NCI-H1417 treated with DMSO at 0.1 percent for 48 hours (cell line): ENCODE measurements at regions not wholly inside any gene's neighbourhood (a gene's known extent, or its start where the extent isn't known, plus 50 kb on each side); places are given as distances from the start of the nearest gene placed in this dataset.

Experiments used
- DNase-seq: peaks from one replicate; lab custom pipeline; 2025; lab: John Stamatoyannopoulos, UW

DNA sequence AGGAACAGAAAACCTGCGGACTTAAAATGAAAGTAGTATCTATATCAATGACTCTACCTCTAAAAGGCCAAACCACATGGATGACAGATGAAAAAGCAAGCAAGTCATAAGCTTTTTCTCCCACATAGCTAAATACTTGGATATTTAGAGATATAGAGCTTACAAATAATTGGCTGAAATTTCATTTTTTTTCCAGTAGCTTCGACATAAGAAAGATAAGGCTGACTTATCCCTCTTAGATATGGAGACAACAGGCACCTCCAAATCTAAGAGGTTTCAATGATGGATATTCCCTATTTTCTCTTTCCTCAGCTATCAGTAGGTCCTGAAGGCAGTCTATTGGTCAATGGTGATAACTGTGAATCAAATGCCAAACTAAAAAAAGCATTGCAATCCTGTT lies 460.3 kb downstream of the MEIS1 start:
- no peak for DNase-seq

DNA sequence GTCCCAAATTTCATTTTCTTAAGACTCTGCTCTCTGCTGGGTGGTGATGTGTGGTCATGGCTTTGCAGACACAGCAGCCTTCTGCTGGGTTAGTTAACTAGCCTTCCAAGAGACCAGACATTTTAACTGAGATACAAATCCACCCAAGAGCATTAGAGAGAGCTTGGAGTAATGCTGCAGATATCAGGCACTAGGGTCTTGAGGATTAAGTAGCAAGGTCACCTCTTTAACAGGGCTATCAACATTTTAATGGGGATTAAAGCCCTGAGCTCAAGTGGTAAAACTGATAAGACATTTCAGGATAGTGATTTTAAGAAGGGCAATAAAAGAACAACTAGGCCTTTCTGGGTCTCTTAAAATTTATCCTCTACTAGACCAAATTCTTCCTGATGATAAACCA lies 461.2 kb downstream of the MEIS1 start:
- DNase-seq, result no peak

DNA sequence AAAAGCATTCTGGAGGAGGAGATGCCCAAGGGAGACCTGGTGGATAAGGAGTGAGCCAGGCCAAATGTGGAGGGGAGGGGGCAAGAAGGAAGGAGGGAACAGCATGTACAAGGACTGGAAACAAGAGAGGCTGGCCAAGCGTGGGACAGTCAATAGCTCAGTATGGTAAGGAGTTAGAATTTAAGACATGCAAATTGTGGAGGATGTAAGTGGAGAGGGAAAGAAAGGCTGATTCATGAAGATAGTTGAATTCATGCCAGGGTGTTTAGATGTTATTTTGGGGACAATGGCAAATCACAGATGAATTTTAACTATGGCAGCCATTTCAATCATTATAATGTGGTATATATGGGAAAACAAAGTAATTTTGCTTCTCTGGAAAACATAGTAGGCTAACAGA lies 462.3 kb downstream of the MEIS1 start:
- no peak for DNase-seq

DNA sequence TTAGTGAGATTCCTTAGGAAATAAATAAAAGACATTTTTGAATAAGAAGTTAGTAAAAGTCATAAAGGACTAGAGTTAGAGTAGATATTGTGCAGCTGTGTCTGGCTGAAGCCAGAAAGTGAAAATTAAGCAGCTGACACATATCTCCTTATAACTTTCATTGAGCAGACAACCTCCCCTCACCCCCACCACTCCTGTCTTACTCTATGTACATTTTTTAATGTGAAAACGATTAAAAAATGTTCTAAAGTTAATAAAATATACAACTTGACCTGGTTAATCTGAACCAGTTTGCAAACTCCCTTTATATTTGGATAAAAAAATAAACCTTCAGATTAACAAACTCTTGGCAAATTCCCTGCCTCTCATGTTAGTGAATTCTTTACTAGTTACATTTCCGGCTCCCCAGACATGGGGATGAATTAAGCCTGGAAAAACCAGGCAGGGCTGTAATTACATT lies 462.8 kb downstream of the MEIS1 start:
- DNase-seq, result no peak

DNA sequence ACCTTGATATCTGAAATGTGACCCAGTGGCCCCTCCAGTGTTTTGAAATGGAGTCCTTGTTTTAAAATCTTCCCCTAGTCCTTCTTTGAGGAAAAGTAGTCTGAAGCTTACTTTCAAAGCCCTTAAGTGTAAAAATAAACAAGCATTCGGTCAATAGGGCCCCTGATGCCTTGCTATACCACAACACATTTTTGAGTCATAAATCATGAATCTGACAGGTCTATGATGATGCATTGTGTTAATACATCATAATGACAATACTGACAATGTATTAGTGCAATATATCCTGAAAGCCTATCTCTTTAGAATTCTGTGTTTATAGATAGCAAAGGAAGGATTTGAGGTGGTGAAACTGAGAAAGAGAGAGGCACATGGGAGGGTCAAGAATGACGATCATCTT lies 464.2 kb downstream of the MEIS1 start:
- DNase-seq, result no peak

DNA sequence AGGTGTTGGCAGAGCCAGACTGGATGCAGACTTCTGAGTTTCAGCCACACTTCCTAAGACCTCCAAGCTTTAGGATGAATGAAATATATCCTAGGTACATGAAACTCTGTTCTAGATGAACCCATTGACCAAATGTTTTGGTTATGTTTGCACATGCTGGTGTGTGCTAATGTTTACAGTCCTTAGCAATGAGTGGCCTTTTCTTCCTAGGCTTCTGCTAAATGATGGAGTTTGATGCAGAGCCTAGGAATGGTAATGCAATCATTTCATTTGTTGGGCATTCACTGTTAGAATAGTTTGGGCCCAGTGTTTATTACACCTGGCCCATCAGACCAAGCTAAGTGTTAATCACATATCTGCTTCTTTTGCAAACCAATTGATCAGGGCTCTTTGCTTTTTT lies 464.7 kb downstream of the MEIS1 start:
- no peak for DNase-seq

DNA sequence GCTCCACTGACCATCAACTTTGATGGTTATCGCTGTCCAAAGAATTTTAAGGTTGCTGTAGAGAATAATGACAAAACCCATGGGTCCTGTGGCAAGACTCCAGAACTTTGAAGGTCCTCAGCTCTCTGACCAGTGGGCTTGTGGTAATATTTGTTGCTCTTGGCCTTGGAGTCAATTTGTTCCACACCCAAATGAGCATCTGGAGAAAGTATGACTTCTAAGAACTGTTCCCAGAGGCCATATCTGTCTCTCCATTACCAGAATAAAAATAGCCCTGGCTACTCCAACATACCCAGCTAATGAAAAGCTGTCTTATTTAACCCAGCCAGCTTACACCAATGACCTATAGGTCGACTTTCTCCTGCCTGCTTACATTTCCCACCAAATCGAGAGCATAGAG lies 466.4 kb downstream of the MEIS1 start:
- DNase-seq, result no peak

DNA sequence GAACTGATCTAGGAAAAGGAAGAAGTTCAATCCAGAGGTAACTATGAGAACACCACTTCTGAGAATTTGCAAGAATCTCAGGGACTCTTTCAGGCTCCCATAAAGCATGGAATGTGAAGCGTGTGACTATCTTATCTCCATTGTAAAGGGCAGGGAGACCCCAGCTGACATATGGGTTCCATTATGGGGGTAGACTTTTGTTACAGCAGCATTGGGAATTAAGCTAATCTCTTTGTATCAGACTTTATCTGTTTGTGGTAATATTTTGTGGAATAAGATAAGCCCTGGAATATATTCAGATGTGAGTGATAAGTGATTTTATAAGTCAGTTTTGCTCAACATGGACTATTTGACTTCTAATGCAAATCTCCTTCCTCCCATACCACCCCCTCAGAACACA lies 468.3 kb downstream of the MEIS1 start:
- DNase-seq, result no peak

DNA sequence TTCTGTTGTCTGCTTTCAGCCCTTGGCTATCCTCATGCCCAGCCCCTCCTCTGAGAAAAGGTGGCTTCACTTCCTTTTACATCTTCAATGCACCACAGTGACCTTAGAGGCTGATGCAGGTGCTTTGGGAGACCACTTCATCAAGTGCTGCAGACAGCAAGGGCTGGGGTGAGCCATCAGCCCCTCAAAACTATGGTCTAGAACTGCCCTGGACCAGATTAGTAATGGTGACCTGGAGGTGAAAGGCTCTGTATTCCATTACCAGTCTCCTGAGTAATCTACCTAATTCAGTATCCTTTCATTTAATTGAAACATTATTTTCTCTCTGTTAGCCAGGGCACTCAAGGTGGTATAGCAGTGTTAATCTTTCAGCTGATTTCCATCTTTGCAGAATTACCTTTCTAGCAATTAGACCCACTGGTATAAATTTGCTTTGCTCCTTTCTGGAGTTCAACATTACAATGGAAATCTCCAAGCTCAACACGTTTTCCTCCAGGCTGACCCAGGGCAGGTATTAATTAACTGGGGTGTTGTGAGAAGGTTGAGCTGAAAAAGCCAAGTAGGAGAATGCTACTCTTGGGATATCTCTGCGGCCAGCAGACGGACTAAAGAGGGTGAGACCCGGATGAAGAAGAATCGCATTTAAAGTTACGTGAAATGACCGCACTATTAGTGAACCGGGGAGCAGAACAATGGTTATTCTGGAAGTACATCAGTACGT lies 469.0 kb downstream of the MEIS1 start:
- no peak for DNase-seq

DNA sequence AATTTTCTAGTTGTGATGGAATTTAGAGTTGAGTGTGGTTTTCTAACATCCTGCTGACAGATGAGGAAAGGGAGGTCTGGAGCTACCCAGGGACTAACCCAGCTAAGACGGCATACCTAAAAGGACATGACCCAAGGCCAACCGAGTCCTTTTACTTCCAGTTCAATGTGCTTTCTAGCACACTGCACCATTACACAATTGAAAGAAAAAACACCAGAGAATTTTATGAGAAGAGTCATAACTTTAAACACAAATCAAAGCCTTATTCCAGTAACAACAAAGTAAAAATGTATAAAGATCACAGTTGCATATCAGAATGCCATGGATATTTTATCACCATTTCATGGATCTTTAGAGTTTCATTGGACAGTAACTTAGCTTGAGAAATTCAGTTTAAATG lies 480.3 kb downstream of the MEIS1 start:
- no peak for DNase-seq

DNA sequence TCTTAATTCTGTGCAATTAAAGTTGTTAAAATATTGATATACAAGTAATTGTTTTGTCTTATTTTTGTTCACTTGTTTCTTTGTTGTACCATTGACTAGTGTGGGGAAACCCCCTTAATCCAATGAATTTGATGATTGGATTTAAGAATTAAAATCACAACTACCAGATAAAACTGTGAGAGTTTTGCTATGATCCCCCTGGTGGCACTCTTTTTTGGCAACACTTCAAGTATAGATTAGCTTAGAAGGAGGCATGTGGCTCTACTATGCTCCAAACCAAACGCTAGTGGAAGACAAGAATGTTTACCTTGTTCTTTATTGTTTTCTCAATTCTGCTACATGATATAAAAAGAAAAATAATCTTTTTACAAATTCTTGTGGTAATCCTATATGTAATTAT lies 477.8 kb upstream of the ETAA1 start:
- no peak for DNase-seq

DNA sequence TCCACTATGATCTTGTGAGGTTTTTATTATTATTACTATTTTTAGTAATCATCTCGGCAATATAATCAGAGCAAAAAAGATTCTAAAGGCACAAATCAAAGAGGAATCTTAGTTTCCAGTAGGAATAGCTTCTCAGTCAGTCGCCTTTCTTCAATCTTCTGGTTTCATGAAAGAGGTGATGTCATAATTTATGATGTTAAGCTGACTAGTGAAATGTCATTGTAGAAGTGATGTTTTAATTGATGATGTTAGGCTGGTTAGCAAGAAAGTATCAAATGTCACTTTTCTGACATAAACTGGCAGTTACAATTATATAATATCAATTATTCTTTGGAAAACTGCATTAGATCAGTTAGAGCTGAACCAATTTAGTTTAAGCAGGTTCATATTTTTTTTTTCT lies 476.7 kb upstream of the ETAA1 start:
- no peak for DNase-seq

DNA sequence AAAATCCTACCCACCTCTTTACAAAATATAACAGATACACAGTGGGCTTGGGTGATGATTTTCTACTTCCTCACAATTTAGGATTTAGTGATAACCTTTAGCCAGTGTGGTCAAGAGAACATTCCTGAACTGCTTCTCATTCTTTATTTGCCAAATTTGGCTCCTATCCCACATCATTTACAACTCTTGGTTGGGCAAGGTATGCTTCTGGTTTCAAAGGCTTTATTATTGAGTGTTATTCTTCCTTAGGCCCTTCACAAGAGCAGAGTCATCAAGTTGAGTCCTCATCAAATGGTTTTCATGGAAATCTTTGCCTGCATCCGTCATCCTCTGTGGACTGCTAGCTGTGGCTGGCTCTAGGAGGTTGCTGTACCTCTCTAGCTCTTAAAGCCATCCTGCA lies 472.0 kb upstream of the ETAA1 start:
- no peak for DNase-seq

DNA sequence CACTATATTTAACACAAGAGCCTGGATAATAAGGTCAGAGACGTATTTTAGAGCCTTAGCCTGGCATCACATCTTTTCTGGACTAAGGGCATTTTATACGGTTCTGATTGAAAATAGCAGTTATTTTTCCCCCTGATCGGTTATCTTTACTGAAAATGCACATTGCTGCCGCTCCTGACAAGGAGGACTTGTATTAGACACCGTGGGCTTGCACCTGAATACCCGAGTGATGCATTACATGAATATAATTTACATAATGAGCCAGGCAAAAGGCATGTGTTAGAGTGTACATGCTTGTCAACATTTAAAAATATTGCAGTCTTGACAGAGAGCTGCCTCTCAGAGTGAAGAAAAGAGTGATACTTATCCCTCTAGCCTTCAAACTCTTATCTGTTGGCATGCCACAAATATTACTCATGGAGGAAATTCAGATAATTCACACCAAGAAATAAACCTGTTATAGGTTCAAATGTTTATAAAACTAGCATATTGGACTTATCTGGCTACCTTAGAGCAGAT lies 470.5 kb upstream of the ETAA1 start:
- DNase-seq, result no peak

DNA sequence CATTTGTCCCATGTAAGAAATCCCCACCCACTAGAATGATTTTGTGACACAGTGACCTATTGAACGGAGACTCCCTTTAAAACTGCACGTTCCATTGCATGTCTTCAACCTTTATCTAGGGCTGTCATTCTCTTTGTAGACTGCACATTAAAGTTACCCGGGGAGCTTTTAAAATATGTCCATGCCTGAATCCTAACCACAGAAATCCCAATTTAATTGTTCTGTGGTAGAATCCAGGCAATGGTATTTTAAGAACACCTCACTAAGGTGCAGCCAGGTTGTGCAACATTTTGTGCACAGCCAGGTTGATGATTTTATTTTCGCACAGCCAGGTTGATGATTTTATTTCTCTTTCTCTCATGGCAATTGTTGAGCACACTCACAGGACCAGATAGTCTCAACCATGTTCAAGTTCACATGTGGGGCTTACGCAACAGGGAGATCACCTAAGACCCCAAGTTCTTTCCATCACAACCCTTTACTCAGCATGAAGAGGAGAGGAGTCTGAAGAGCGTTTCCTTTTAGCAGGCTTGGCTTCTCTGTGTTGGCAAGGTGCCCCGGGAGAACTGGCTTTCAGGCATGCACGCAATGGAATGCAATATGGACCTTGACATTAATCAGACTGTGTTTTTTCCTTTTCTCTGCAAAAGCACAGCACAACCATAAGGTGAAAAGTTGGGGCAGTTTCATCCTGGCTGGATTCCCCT lies 467.3 kb upstream of the ETAA1 start:
- DNase-seq, result no peak

DNA sequence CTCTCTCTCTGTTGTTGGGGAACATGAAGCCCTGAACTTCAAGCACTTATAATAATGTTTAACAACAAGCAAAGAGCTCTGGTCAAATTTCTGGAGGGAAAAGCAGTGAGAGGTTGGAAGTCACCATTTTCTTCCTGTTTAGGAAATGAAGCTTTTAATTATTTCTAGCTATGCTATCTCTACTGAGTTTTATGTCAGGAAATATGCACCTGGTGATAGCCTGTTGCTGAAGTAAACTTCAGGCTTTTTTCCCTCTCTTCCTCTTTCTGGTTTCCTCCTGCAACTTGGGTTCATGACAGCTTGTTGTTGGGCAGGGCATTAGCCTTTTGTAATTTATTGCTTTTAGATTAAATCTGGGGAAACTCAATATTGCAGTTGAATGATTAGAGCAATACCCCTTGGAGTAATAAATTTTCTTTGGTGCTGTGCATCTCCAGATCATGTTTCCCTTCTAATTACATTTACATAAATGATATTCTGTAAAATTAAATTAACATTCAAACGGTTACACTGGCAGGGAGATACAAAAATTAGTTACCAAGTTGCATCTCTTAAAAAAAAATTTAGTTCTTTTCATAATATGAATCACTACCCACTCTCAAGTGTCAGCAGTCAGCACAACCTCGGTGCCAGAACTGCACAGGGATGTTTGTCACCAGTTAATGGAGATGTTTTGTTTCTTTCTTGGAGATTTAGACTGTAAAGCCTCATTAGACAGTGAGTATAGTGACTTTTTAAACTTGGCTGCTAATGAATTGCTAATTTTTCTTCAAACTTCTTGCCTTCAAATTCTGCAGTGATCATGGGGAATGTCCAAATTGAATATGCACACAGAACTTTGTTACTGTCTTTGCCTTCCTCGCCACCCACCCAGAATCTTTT lies 466.6 kb upstream of the ETAA1 start:
- no peak for DNase-seq

DNA sequence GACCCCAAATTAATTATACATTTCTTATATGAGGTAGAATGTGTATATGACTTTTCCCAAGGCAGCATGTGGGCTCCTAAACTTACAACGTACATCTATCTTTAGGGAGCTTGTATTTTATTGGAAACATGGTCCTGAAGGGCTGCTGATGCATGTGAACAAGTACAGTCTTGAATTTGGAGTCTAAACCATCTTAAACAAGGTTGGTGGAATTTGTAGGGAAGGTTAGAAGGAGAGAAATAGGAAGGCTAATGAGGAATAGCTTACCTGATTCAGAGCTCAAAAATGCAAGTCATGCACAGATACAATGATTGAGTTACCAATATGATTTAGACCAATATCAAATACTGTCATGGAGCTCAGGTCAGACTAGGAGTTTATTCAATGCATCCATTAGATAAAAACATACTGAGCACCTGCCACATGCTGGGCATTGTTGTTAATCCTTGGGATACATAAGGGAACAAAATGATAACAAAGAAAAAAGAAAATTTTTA lies 458.6 kb upstream of the ETAA1 start:
- DNase-seq, result no peak

DNA sequence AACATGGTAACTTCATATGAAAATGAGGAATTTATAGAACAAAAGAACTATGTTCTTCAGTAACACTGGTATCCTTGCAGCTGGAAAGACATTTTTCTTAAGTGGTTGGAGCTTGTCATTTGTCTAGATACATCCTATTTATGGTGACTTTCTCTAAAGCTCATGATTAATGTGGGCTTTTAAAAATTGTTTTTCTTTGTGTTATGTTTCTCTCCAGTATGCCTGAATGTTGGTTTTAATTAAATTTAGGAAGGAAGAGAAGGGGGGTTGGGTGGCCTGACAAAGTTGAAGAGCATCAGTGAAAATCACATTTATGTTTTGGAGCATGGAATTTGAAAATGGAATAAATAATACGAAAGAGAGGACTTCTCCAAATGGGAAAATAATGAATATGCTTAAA lies 457.1 kb upstream of the ETAA1 start:
- DNase-seq, result no peak

DNA sequence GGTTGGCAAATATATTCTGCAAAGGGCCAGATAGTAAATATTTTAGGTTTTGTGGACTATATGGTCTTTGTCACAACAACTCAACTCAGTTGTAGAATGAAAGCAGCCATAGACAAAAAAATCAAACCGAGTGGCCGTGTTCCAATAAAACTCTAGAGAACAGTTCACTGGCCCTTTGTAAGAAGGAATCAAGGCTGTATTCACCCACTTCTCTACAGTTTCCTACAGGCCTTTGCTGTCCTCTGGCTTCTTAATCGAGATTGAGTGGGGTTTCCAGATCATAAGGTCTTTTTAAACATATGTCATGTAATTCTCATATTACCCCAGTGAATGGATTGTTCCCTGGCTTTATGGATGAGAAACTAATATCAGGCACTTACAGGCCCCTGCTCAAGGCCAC lies 448.9 kb upstream of the ETAA1 start:
- DNase-seq, result no peak

DNA sequence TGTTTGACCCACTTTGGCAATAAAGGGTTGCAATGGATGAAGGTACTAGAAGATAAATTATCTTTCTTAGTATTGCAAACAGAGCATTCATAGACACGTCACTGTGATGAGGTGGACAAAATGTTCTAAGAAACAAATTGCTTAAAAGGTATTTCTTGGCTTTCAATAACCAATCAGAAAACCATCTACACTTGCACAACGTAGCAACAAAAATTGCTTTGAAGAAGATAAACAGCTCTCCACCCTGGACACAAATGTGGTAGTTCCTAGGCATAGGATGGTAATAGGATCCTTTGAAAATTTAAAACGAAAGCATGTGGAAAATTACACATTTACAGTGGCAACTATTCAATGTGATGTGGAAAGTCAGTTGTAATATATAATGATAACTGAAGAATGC lies 439.9 kb upstream of the ETAA1 start:
- no peak for DNase-seq

DNA sequence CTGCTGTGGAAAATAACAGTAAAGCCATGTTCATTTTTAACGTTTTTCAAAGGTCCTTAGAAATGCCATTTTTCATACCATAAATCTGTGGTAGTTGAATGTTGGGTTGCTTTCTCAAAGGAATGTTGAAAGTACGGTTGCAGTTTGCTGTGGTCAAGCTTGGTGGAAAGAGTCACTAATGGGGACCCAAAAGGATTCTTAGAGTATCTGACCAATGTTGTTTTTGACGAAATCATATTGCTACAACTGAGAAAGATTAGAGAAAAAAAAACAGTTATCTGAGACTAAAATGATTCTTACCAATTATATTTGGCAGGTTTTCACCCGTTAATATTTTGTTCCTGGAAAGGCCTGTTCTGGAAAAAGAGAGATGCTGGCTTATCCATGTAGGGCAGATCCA lies 439.5 kb upstream of the ETAA1 start:
- no peak for DNase-seq

DNA sequence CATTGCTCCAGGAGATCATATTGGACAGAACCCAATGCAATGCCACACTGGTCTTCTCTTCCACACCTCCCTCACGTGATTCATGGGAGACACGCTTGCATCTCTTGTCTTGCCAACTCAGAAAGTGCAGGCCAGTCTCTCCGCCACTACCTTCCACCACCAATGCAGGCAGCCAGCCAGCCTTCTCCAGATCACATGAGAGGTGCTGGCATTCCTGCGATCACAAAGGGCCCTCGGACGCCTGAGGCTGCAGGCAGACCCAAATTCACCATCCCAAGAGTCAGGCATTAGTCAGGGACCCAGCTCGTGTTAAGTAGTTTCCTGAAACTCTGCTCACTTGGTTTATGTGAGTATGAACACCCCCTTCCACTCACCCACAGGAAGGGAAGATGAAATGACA lies 437.0 kb upstream of the ETAA1 start:
- no peak for DNase-seq

DNA sequence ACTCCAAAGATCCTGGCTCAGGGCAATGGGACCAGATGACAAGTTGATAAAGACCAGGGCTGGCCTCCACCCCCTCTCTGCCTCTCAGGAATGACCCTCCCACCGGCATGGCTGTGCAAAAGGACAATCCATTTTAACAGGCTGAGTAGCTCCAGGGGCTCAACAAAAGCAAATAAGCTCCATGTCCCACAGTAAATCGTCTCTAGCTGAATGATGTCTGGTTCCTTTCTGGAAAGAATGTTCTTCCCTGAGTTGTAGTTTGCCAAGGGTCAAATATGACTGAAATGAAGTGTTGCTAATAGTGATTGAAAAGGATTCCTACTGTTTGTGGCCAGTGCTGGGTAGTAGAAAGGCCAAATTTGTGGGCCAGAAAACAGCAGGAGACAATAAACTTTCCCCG lies 434.4 kb upstream of the ETAA1 start:
- no peak for DNase-seq
